ENCODE measurements at regions not wholly inside any gene's neighbourhood (a gene's known extent, or its start where the extent isn't known, plus 50 kb on each side); places are given as distances from the start of the nearest gene placed in this dataset.

GRCh38 chr2:63788071-63788470, 53.6 kb upstream of the UGP2 start:
- TF ChIP-seq, protein P1, sequence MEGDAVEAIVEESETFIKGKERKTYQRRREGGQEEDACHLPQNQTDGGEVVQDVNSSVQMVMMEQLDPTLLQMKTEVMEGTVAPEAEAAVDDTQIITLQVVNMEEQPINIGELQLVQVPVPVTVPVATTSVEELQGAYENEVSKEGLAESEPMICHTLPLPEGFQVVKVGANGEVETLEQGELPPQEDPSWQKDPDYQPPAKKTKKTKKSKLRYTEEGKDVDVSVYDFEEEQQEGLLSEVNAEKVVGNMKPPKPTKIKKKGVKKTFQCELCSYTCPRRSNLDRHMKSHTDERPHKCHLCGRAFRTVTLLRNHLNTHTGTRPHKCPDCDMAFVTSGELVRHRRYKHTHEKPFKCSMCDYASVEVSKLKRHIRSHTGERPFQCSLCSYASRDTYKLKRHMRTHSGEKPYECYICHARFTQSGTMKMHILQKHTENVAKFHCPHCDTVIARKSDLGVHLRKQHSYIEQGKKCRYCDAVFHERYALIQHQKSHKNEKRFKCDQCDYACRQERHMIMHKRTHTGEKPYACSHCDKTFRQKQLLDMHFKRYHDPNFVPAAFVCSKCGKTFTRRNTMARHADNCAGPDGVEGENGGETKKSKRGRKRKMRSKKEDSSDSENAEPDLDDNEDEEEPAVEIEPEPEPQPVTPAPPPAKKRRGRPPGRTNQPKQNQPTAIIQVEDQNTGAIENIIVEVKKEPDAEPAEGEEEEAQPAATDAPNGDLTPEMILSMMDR (IDR thresholded peaks at IDR 0.05; ENCODE audit: borderline replicate concordance, extremely low read depth, low read length, poor library complexity, severe bottlenecking), result no peak
- no peak overlapping the region for H3K9ac ChIP-seq (ENCODE audit: low read depth, low read length)
- no peak overlapping the region for H3K4me2 ChIP-seq (ENCODE audit: insufficient read depth, low read length)
- no peaks in the 10 kb centered on the region for H3K79me2 ChIP-seq (ENCODE audit: insufficient read depth, low read length)
- H2AFZ ChIP-seq (ENCODE audit: low read depth, low read length), result no peak overlapping the region
- H3K9me3 ChIP-seq (ENCODE audit: insufficient read depth, low read length, severe bottlenecking), result no peaks in the 10 kb centered on the region
- H3K4me3 ChIP-seq (ENCODE audit: low read depth in 1 of 2, low read length in 2 of 2), result no peak overlapping the region
- H3K4me1 ChIP-seq (ENCODE audit: insufficient read depth, low read length), result no peaks in the 10 kb centered on the region
- no peaks in the 10 kb centered on the region for H3K36me3 ChIP-seq (ENCODE audit: insufficient read depth, low read length)
- no peaks in the 10 kb centered on the region for H3K27me3 ChIP-seq (ENCODE audit: insufficient read depth, low read length, poor library complexity)
- H3K27ac ChIP-seq (ENCODE audit: low read length), result no peak overlapping the region
- ATAC-seq (ENCODE audit: insufficient read depth, low read depth), result no peak
- H4K20me1 ChIP-seq (ENCODE audit: insufficient read depth, low read length), result no peaks in the 10 kb centered on the region
- no peak for DNase-seq

DNA sequence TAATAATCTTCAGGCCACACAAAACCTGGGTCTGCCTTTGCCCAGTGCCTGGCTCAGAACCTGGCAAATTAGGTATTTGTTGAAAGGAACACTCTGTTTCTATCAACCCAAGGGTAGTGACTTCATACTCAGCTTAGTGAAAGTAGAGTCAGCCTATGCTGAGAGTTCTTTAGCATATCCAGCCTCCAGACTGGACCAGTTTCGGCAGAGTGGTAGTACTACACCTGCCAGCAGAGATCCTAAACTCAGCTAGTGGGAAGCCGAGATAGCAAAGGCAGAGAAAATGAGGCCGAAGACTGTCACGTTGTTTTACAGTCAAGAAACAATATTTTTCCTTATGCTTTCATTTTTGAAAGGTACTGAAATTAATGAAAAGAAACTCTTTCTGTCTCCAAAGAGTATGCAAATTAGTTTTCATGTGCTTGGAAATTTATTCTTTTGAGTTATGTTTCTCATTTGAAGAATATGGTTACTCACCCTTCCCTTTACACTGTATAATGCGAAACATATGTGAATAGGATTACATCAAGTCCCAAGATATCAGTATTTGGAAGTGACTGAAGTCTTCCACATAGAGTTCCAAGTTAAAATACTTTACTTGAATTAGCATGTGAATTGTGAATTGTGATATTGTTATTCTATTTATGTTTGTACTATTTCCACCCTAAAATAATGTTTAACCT, 52.2 kb upstream of the UGP2 start:
- H3K36me3 ChIP-seq (ENCODE audit: insufficient read depth, low read length), result no peaks in the 10 kb centered on the region
- no peak overlapping the region for H3K4me3 ChIP-seq (ENCODE audit: low read depth in 1 of 2, low read length in 2 of 2)
- H3K9ac ChIP-seq (ENCODE audit: low read depth, low read length), result no peak overlapping the region
- H3K27ac ChIP-seq (ENCODE audit: low read length), result no peak overlapping the region
- DNase-seq (no peak), ATAC-seq (ENCODE audit: insufficient read depth, low read depth) (no peak)
- no peaks in the 10 kb centered on the region for H4K20me1 ChIP-seq (ENCODE audit: insufficient read depth, low read length)
- no peak overlapping the region for H3K4me2 ChIP-seq (ENCODE audit: insufficient read depth, low read length)
- TF ChIP-seq EZH2 (IDR thresholded peaks at IDR 0.05; ENCODE audit: borderline replicate concordance, low read depth, low read length, severe bottlenecking), result no peak
- TF ChIP-seq, protein P1 (IDR thresholded peaks at IDR 0.05; ENCODE audit: borderline replicate concordance, extremely low read depth, low read length, poor library complexity, severe bottlenecking), result no peak
- no peaks in the 10 kb centered on the region for H3K9me3 ChIP-seq (ENCODE audit: insufficient read depth, low read length, severe bottlenecking)
- H3K27me3 ChIP-seq (ENCODE audit: insufficient read depth, low read length, poor library complexity), result no peaks in the 10 kb centered on the region
- no peaks in the 10 kb centered on the region for H3K79me2 ChIP-seq (ENCODE audit: insufficient read depth, low read length)
- no peaks in the 10 kb centered on the region for H3K4me1 ChIP-seq (ENCODE audit: insufficient read depth, low read length)
- H2AFZ ChIP-seq (ENCODE audit: low read depth, low read length), result no peak overlapping the region

DNA sequence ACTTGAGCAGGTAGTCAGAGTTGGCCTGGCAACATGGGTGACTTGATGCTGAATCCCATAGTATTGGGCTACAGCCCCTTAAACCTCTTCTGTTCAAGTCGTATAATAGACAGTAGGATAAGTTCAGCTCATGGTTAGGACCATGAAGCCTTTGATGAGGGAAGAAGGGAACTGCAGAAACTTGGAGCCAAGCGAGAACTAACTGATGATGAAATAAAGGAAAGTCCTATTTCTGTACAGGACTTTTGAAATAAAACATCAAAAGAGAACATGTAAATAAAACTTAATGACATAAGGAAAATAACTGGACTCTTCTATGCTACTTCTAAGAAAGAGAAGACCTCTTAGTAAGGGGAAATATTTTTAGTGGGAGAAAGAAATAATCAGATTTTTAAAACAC, 51.2 kb upstream of the UGP2 start:
- H3K27ac ChIP-seq (ENCODE audit: low read length), result no peak overlapping the region
- H2AFZ ChIP-seq (ENCODE audit: low read depth, low read length), result no peak overlapping the region
- TF ChIP-seq, protein P1 (IDR thresholded peaks at IDR 0.05; ENCODE audit: borderline replicate concordance, extremely low read depth, low read length, poor library complexity, severe bottlenecking), result no peak
- TF ChIP-seq EZH2 (IDR thresholded peaks at IDR 0.05; ENCODE audit: borderline replicate concordance, low read depth, low read length, severe bottlenecking), result no peak
- H4K20me1 ChIP-seq (ENCODE audit: insufficient read depth, low read length), result no peaks in the 10 kb centered on the region
- ATAC-seq (ENCODE audit: insufficient read depth, low read depth) (no peak), DNase-seq (no peak)
- no peak overlapping the region for H3K9ac ChIP-seq (ENCODE audit: low read depth, low read length)
- H3K79me2 ChIP-seq (ENCODE audit: insufficient read depth, low read length), result no peaks in the 10 kb centered on the region
- H3K27me3 ChIP-seq (ENCODE audit: insufficient read depth, low read length, poor library complexity), result no peaks in the 10 kb centered on the region
- H3K4me3 ChIP-seq (ENCODE audit: low read depth in 1 of 2, low read length in 2 of 2), result no peak overlapping the region
- no peak overlapping the region for H3K4me2 ChIP-seq (ENCODE audit: insufficient read depth, low read length)
- H3K4me1 ChIP-seq (ENCODE audit: insufficient read depth, low read length), result no peaks in the 10 kb centered on the region
- H3K36me3 ChIP-seq (ENCODE audit: insufficient read depth, low read length), result no peaks in the 10 kb centered on the region
- H3K9me3 ChIP-seq (ENCODE audit: insufficient read depth, low read length, severe bottlenecking), result no peaks in the 10 kb centered on the region

DNA sequence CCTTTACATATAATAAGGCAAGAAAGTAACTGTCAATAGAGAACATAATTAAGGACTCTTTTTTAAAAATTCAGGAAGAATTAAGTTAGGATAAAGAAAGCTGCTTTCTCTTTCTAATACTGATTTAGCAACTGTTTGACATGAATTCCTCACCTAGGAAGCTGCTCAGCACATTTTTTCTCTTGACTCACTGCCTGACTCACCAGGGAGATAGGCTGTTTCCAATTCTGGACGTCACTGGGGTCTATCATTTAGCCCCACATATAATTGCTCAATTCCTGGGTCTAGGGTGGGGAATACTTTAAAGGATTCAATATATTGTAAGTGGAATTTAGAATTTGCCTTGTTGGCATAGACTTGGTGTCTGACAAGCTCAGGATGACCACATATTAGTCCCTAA, 50.8 kb upstream of the UGP2 start:
- no peaks in the 10 kb centered on the region for H3K79me2 ChIP-seq (ENCODE audit: insufficient read depth, low read length)
- H3K4me3 ChIP-seq (ENCODE audit: low read depth in 1 of 2, low read length in 2 of 2), result no peak overlapping the region
- DNase-seq (no peak), ATAC-seq (ENCODE audit: insufficient read depth, low read depth) (no peak)
- H3K4me1 ChIP-seq (ENCODE audit: insufficient read depth, low read length), result no peaks in the 10 kb centered on the region
- no peak overlapping the region for H2AFZ ChIP-seq (ENCODE audit: low read depth, low read length)
- no peak for TF ChIP-seq EZH2 (IDR thresholded peaks at IDR 0.05; ENCODE audit: borderline replicate concordance, low read depth, low read length, severe bottlenecking)
- TF ChIP-seq, protein P1 (IDR thresholded peaks at IDR 0.05; ENCODE audit: borderline replicate concordance, extremely low read depth, low read length, poor library complexity, severe bottlenecking), result no peak
- H3K9ac ChIP-seq (ENCODE audit: low read depth, low read length), result no peak overlapping the region
- no peaks in the 10 kb centered on the region for H3K9me3 ChIP-seq (ENCODE audit: insufficient read depth, low read length, severe bottlenecking)
- H4K20me1 ChIP-seq (ENCODE audit: insufficient read depth, low read length), result no peaks in the 10 kb centered on the region
- H3K4me2 ChIP-seq (ENCODE audit: insufficient read depth, low read length), result no peak overlapping the region
- no peak overlapping the region for H3K27ac ChIP-seq (ENCODE audit: low read length)
- H3K27me3 ChIP-seq (ENCODE audit: insufficient read depth, low read length, poor library complexity), result no peaks in the 10 kb centered on the region
- no peaks in the 10 kb centered on the region for H3K36me3 ChIP-seq (ENCODE audit: insufficient read depth, low read length)
